ENCODE measurements at regions not wholly inside any gene's neighbourhood (a gene's known extent, or its start where the extent isn't known, plus 50 kb on each side); places are given as distances from the start of the nearest gene placed in this dataset.

DNA sequence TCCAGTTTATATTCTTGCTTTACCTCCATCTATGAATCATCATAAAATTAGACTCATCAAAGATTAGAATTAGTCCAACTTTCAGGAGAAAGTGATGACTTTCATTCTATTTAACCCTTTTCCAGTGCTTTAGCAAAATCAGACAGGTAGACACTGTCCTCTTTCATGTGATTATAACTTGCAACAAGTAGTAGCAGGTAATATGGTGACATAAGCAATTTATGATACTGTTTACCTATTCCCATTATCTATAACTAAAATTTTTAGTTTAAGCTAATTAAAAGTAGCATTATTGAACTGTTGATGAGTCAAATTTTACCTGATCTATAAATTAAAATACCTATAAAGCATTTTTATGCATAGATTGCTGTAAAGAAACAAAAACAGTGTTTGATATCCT lies 351.6 kb downstream of the SEC23A start:
- Mint-ChIP-seq H3K27me3 (peaks cover 0 to 18% (median 8%) of the 10 kb centered on the region in 5 donors), H3K4me3 (no peak overlapping the region), H3K9me3 (peaks cover 0 to 10% (median 1%) of the 10 kb centered on the region in 11 donors), H3K4me1 (peaks cover 0 to 2% (median 0%) of the 10 kb centered on the region in 7 donors), H3K36me3 (no peaks in the 10 kb centered on the region), H3K27ac (no peak overlapping the region)
- Histone ChIP-seq H3K27ac (ENCODE audit: low read depth, low read length) (no peak overlapping the region), H3K36me3 (ENCODE audit: control insufficient read depth in 2 of 3, insufficient read depth in 3 of 3, low read length in 3 of 3) (no peaks in the 10 kb centered on the region), H3K4me3 (ENCODE audit: low read length) (no peak overlapping the region), H3K9me3 (ENCODE audit: control insufficient read depth in 2 of 3, low read length in 3 of 3) (no peaks in the 10 kb centered on the region), H3K27me3 (ENCODE audit: control insufficient read depth in 2 of 2, insufficient read depth in 2 of 2, low read length in 2 of 2) (no peaks in the 10 kb centered on the region), H3K4me1 (ENCODE audit: control insufficient read depth in 2 of 2, insufficient read depth in 2 of 2, low read length in 2 of 2) (no peaks in the 10 kb centered on the region)
- intact Hi-C loops (cut with micrococcal nuclease) = no loop called here
- ChIA-PET POLR2A (no interaction called here), CTCF (no interaction called here)
- DNase-seq (no peak), ATAC-seq (no peak)

DNA sequence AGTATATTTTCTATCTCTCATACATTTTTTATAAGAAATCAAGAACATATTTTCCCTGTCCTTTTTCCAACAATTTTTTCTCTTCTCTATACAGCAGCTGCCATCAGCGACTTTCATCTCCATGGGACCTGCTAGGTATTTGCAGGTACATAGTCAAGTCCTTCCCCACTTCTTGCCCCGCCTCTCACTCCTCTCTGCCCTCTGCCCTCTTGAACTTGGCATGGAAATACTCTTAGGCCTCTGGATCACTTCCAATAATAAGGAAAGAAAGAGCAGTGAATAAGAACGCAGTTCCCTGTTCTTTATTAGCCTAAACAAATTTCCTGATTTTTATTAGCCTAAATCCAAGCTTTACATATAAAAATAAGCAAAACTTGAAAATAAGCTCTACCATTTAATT lies 353.1 kb downstream of the SEC23A start:
- Mint-ChIP-seq H3K27me3 (peaks cover 0 to 12% (median 8%) of the 10 kb centered on the region in 5 donors), H3K27ac (no peak overlapping the region), H3K9me3 (peaks cover 0 to 10% (median 1%) of the 10 kb centered on the region in 11 donors), H3K4me1 (peaks cover 0 to 2% (median 0%) of the 10 kb centered on the region in 7 donors), H3K4me3 (no peak overlapping the region), H3K36me3 (no peaks in the 10 kb centered on the region)
- ChIA-PET POLR2A (no interaction called here), CTCF (no interaction called here)
- H3K27ac ChIP-seq (ENCODE audit: low read depth, low read length) = no peak overlapping the region
- DNase-seq = no peak
- H3K4me1 ChIP-seq (ENCODE audit: control insufficient read depth in 2 of 2, insufficient read depth in 2 of 2, low read length in 2 of 2) = no peaks in the 10 kb centered on the region
- intact Hi-C loops (cut with micrococcal nuclease) = no loop called here
- no peaks in the 10 kb centered on the region for H3K27me3 ChIP-seq (ENCODE audit: control insufficient read depth in 2 of 2, insufficient read depth in 2 of 2, low read length in 2 of 2)
- no peaks in the 10 kb centered on the region for H3K9me3 ChIP-seq (ENCODE audit: control insufficient read depth in 2 of 3, low read length in 3 of 3)
- H3K4me3 ChIP-seq (ENCODE audit: low read length) = no peak overlapping the region
- no peaks in the 10 kb centered on the region for H3K36me3 ChIP-seq (ENCODE audit: control insufficient read depth in 2 of 3, insufficient read depth in 3 of 3, low read length in 3 of 3)
- no peak for ATAC-seq

DNA sequence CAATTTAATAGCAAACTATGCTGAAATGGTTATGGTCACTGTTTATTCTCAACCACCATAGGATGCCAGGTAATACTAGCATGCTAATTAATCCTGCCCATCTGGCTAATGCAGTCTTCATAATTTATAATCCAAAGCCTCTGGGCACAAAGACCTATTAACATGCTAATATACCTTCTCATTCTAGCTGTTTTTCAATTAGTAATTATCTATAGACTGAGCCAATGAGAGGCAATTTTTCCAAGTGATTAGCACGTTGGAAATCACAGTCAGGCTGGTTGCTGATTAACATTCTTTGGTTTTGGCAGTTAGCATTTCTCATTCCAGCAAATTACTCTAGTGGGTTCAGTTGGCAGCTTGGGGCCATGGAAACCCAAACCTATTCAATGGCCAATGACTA lies 357.2 kb downstream of the SEC23A start:
- Histone ChIP-seq H3K27ac (ENCODE audit: low read depth, low read length) (no peak overlapping the region), H3K4me1 (ENCODE audit: control insufficient read depth in 2 of 2, insufficient read depth in 2 of 2, low read length in 2 of 2) (no peaks in the 10 kb centered on the region), H3K9me3 (ENCODE audit: control insufficient read depth in 2 of 3, low read length in 3 of 3) (no peaks in the 10 kb centered on the region), H3K27me3 (ENCODE audit: control insufficient read depth in 2 of 2, insufficient read depth in 2 of 2, low read length in 2 of 2) (no peaks in the 10 kb centered on the region), H3K36me3 (ENCODE audit: control insufficient read depth in 2 of 3, insufficient read depth in 3 of 3, low read length in 3 of 3) (no peaks in the 10 kb centered on the region), H3K4me3 (ENCODE audit: low read length) (no peak overlapping the region)
- POLR2A ChIA-PET = no interaction called here
- no peaks in the 10 kb centered on the region for H3K36me3 Mint-ChIP-seq
- H3K4me3 Mint-ChIP-seq = no peak overlapping the region
- H3K27me3 Mint-ChIP-seq = peaks cover 0 to 12% (median 7%) of the 10 kb centered on the region in 5 donors
- CTCF ChIA-PET = no interaction called here
- H3K4me1 Mint-ChIP-seq = peaks cover 0 to 2% (median 0%) of the 10 kb centered on the region in 7 donors
- ATAC-seq (no peak), DNase-seq (no peak)
- peaks cover 0 to 5% (median 0%) of the 10 kb centered on the region in 11 donors for H3K9me3 Mint-ChIP-seq
- intact Hi-C loops (cut with micrococcal nuclease) = no loop called here
- no peak overlapping the region for H3K27ac Mint-ChIP-seq

DNA sequence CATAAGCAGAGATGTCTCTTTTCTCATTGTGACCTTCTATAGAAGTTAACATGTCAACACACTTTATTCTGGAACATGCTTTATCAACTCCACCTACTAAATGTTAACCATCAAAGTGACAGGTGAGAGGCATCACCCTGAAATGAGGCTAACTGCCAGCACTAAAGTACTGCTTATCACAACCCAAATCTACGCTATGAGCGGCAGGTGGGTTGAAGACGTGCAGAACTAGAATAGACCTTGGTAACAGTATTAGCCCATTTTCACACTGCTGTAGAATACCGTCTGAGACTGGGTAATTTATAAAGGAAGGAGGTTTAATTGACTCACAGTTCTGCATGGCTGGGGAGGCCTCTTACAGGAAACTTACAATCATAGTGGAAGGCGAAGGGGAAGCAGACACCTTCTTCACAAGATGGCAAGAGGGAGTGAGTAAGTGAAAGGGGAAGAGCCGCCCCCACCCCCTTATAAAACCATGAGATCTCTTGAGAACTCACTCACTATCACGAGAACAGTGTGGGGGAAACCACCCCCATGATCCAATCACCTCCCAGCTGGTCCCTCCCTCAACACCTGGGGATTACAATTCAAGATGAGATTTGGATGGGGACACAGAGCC lies 359.0 kb downstream of the SEC23A start:
- Histone ChIP-seq H3K27me3 (ENCODE audit: control insufficient read depth in 2 of 2, insufficient read depth in 2 of 2, low read length in 2 of 2) (no peaks in the 10 kb centered on the region), H3K36me3 (ENCODE audit: control insufficient read depth in 2 of 3, insufficient read depth in 3 of 3, low read length in 3 of 3) (no peaks in the 10 kb centered on the region), H3K4me3 (ENCODE audit: low read length) (no peak overlapping the region), H3K4me1 (ENCODE audit: control insufficient read depth in 2 of 2, insufficient read depth in 2 of 2, low read length in 2 of 2) (no peaks in the 10 kb centered on the region), H3K27ac (ENCODE audit: low read depth, low read length) (no peak overlapping the region), H3K9me3 (ENCODE audit: control insufficient read depth in 2 of 3, low read length in 3 of 3) (no peaks in the 10 kb centered on the region)
- no peak overlapping the region for H3K27ac Mint-ChIP-seq
- DNase-seq = no peak
- intact Hi-C loops (cut with micrococcal nuclease) = no loop called here
- no peaks in the 10 kb centered on the region for H3K36me3 Mint-ChIP-seq
- peaks cover 0 to 10% (median 4%) of the 10 kb centered on the region in 5 donors for H3K27me3 Mint-ChIP-seq
- H3K9me3 Mint-ChIP-seq = peaks cover 0 to 5% (median 0%) of the 10 kb centered on the region in 11 donors
- no peak overlapping the region for H3K4me3 Mint-ChIP-seq
- POLR2A ChIA-PET = no interaction called here
- ATAC-seq = no peak
- no peaks in the 10 kb centered on the region for H3K4me1 Mint-ChIP-seq
- CTCF ChIA-PET = no interaction called here

DNA sequence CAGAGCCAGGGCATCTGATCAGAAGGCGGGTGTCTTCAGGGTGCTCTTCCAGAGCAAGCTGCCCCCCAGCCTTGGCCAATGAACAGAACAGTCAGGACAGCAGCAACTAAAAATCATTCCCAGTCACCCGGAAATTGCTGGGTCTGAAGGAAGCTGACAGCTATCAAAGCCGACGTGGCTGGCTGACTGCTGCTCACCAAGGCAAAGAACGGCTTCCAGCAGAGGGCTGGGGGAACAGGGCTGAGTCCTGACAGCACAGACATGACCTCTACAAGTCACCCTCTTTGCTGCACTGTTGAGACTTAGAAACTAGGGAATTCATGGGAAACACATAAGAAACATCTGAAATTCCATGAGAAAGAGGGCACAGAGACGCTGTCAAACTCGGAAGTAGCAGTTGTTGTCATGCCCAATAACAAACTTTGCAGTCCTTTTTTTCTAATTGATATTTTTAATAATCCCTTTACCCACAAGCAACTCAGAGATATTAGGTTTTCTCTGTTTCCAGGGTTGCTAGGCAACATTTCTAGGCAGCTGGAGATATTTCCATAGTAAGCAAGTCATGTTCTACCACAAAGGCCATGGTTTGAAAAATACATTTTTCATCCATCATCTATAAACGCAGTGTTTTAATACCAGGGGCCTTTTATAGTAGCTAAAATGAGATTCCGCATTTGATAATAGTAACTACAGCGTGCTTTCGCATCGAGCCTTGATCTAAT lies 365.2 kb downstream of the SEC23A start:
- Mint-ChIP-seq H3K4me1 (no peaks in the 10 kb centered on the region), H3K9me3 (peaks cover 0 to 21% (median 3%) of the 10 kb centered on the region in 11 donors), H3K27ac (no peak overlapping the region), H3K27me3 (peaks cover 0 to 13% (median 4%) of the 10 kb centered on the region in 5 donors), H3K4me3 (no peak overlapping the region), H3K36me3 (no peaks in the 10 kb centered on the region)
- Histone ChIP-seq H3K4me3 (ENCODE audit: low read length) (no peak overlapping the region), H3K36me3 (ENCODE audit: control insufficient read depth in 2 of 3, insufficient read depth in 3 of 3, low read length in 3 of 3) (no peaks in the 10 kb centered on the region), H3K27me3 (ENCODE audit: control insufficient read depth in 2 of 2, insufficient read depth in 2 of 2, low read length in 2 of 2) (no peaks in the 10 kb centered on the region), H3K4me1 (ENCODE audit: control insufficient read depth in 2 of 2, insufficient read depth in 2 of 2, low read length in 2 of 2) (no peaks in the 10 kb centered on the region), H3K27ac (ENCODE audit: low read depth, low read length) (no peak overlapping the region), H3K9me3 (ENCODE audit: control insufficient read depth in 2 of 3, low read length in 3 of 3) (no peaks in the 10 kb centered on the region)
- CTCF ChIA-PET = no interaction called here
- intact Hi-C loops (cut with micrococcal nuclease) = no loop called here
- ATAC-seq (no peak), DNase-seq (no peak)
- POLR2A ChIA-PET = no interaction called here

DNA sequence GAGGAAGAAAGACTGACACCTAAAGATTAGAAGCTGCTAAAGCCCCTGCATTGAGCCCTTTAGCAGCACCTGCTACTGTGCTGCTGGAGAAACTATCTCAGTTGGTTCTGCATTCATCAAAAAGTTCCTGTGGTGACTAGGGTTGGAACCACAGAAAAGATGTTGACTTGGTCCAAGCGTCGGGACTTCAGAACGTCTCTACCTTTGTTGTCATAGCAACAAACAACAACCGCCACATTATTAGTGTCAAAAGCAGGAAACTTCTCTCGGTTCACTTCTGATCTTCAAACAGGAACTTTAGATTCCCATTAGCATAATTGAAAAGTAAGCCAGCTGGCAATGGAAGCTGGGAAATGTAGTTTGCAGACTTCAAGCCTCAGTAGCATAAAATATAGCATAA lies 368.0 kb downstream of the SEC23A start:
- H3K27me3 ChIP-seq (ENCODE audit: control insufficient read depth in 2 of 2, insufficient read depth in 2 of 2, low read length in 2 of 2) = no peaks in the 10 kb centered on the region
- no peaks in the 10 kb centered on the region for H3K4me1 ChIP-seq (ENCODE audit: control insufficient read depth in 2 of 2, insufficient read depth in 2 of 2, low read length in 2 of 2)
- ChIA-PET POLR2A (no interaction called here), CTCF (no interaction called here)
- no peak for ATAC-seq
- Mint-ChIP-seq H3K4me3 (no peak overlapping the region), H3K9me3 (peaks cover 0 to 22% (median 3%) of the 10 kb centered on the region in 11 donors), H3K27me3 (peaks cover 0 to 13% (median 4%) of the 10 kb centered on the region in 5 donors), H3K27ac (no peak overlapping the region), H3K4me1 (no peaks in the 10 kb centered on the region), H3K36me3 (no peaks in the 10 kb centered on the region)
- intact Hi-C loops (cut with micrococcal nuclease) = no loop called here
- H3K4me3 ChIP-seq (ENCODE audit: low read length) = no peak overlapping the region
- no peaks in the 10 kb centered on the region for H3K36me3 ChIP-seq (ENCODE audit: control insufficient read depth in 2 of 3, insufficient read depth in 3 of 3, low read length in 3 of 3)
- no peak for DNase-seq
- no peaks in the 10 kb centered on the region for H3K9me3 ChIP-seq (ENCODE audit: control insufficient read depth in 2 of 3, low read length in 3 of 3)
- H3K27ac ChIP-seq (ENCODE audit: low read depth, low read length) = no peak overlapping the region

DNA sequence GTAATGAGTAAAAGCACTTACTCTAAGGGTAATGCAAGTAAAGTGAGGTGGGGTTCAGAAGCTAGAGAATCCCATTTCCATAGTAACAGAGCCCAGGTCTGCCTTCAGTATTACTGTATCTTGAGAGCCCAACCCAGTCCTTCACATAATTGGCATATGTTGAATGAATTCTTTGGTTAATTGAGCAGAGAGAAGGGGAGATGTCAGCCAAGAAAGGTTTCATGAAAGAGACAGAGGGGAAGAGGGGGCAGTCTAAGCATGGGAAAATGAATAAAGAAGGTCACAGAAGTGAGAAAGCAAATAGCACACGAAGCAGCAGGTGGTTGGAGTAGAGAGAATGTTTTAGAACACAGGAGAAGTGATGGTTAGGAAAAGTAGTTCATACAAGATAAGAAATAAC lies 371.1 kb downstream of the SEC23A start:
- H3K27ac Mint-ChIP-seq = no peak overlapping the region
- DNase-seq = no peak
- POLR2A ChIA-PET = no interaction called here
- ATAC-seq = no peak
- CTCF ChIA-PET = no interaction called here
- Histone ChIP-seq H3K36me3 (ENCODE audit: control insufficient read depth in 2 of 3, insufficient read depth in 3 of 3, low read length in 3 of 3) (no peaks in the 10 kb centered on the region), H3K9me3 (ENCODE audit: control insufficient read depth in 2 of 3, low read length in 3 of 3) (no peaks in the 10 kb centered on the region), H3K4me1 (ENCODE audit: control insufficient read depth in 2 of 2, insufficient read depth in 2 of 2, low read length in 2 of 2) (no peaks in the 10 kb centered on the region), H3K27me3 (ENCODE audit: control insufficient read depth in 2 of 2, insufficient read depth in 2 of 2, low read length in 2 of 2) (no peaks in the 10 kb centered on the region), H3K27ac (ENCODE audit: low read depth, low read length) (no peak overlapping the region), H3K4me3 (ENCODE audit: low read length) (no peak overlapping the region)
- no peaks in the 10 kb centered on the region for H3K36me3 Mint-ChIP-seq
- peaks cover 0 to 22% (median 3%) of the 10 kb centered on the region in 11 donors for H3K9me3 Mint-ChIP-seq
- H3K4me3 Mint-ChIP-seq = no peak overlapping the region
- H3K27me3 Mint-ChIP-seq = peaks cover 0 to 7% (median 4%) of the 10 kb centered on the region in 5 donors
- no peaks in the 10 kb centered on the region for H3K4me1 Mint-ChIP-seq
- intact Hi-C loops (cut with micrococcal nuclease) = no loop called here
